Inferior parietal cortex (tissue), 1 donor: ENCODE measurements at regions not wholly inside any gene's neighbourhood (a gene's known extent, or its start where the extent isn't known, plus 50 kb on each side); places are given as distances from the start of the nearest gene placed in this dataset.
"Not testable (repeated sequence)": the region's sequence is repeated elsewhere in the genome, so short reads cannot be mapped to it uniquely, and the experiment has no call there.

Experiments
- DNase-seq: peaks from one replicate; pipeline ENCODE4 v3.0.0-alpha.2; 2016; ENCODE audit errors: extremely low spot score

DNA sequence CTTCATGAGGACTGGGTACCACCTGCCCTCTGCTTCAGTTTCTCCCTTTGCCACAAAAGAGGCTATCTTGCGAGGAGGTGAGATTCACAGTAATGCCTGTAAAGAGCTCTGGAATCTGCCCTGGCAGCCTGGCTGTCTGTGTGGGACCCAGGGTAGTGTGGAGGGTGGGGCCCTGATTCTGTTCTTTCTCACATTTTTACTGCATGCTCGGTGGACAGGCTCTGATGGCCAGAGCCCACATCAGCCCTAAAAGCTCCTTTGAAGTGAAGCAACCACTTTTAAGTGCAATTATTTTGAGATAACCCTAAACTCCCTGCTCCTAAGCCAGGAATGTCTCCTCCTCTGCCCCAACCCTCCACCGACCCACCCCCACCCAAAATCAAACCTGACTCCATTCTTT lies 92.1 kb upstream of the PODXL start:
- no peak for DNase-seq

DNA sequence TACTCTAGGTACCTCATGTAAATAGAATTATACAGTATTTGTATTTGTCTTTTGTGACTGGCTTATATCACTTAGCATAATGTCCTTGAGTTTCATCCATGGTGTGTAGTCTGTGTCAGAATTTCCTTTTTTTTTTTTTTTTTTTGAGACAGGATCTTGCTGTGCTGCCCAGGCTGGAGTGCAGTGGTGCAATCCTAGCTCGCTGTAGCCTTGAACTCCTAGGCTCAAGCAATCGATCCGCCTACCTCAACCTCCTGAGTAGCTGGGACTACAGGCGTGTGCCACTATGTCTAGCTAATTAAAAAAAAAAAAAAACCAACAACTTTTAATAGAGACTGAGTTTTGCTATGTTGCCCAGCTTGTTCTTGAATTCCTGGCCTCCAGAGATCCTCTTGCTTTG lies 89.8 kb upstream of the PODXL start:
- DNase-seq = no peak

DNA sequence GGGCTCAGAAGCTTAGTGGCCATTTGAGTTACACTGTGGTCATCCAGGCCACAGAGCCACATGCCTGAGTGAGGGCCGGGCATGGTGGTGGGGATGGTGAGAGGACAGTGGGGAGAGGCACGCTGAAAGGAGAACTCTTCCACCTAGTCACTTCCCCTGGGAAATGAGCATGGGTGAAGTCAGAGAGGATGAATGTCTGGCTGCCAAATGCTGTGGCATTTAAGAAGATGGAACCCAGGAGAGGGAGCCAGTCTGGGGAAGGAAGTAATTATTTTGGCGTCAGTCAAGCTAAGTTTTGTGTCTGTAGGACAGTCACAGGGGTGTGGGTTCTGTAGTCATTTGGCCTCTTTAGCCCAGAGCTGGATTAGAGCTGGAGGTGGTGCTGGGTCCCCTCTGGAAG lies 86.0 kb upstream of the PODXL start:
- no peak for DNase-seq

DNA sequence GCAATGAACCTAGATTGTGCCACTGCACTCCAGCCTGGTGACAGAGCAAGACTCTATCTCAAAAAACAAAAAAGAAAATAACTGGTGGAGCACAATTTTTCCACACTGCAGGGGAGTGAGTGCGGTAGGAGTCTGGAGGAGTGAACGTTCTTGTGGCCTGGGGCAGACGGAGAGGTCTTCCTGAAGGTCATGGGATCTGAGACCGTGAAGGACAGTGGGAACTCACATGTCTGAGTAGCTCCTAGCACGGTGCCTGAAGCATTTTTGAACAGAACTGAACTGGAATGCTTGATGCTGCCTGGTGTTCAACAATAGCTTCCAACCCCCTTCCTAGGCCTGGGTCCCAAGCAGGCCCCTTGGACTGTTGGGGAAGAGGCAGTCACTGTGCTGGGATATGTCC lies 84.3 kb upstream of the PODXL start:
- no peak for DNase-seq

- DNase-seq = no peak
These were observed 82.4 kb upstream of the PODXL start for GRCh38 chr7:131638641-131639430.

DNA sequence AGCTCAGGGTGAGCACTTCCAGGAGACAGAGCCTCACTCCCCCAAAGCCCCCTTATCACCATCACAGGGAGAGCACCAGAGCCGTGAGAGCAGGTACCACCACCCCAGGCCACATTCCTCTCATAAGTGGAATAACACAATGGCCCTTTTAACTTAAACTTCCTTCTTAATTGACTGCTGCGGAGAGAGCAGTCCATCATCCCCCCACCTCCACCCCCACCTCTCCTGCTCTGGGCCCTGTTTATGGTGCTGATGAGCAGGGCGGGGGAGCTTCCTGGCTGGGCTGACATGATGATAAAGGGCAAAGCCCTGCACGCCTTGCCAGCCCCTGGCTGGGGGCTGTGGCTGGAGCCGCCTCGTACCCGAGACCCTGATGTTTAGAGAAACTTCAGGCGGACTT lies 81.4 kb upstream of the PODXL start:
- DNase-seq = no peak

- no peak for DNase-seq
These were observed 79.7 kb upstream of the PODXL start for GRCh38 chr7:131636092-131636491.

DNA sequence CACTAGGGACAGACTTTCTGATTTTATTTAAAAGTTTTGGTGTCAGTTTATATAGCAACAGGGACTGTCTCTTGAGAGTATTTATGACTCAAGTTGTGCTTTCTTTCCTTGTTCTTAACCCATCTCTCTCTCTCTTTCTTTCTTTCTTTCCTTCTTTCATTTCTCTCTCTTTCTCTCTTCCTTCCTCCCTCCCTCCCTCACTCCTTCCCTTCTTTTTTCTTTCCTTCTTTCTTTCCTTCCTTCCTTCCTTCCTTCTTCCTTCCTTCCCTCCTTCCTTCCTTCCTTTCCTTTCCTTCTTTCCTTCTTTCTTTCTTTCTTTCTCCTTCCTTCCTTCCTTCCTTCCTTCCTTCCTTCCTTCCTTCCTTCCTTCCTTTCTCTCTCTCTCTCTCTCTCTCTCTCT lies 77.8 kb upstream of the PODXL start:
- not testable (repeated sequence) for DNase-seq

- no peak for DNase-seq
These were observed 77.0 kb upstream of the PODXL start for GRCh38 chr7:131633342-131633843.

GRCh38 chr7:131630427-131630826 lies 74.0 kb upstream of the PODXL start:
- DNase-seq = no peak

- DNase-seq = no peak
These were observed 72.9 kb upstream of the PODXL start for GRCh38 chr7:131629217-131629882.

GRCh38 chr7:131628634-131629033 lies 72.2 kb upstream of the PODXL start:
- no peak for DNase-seq

DNA sequence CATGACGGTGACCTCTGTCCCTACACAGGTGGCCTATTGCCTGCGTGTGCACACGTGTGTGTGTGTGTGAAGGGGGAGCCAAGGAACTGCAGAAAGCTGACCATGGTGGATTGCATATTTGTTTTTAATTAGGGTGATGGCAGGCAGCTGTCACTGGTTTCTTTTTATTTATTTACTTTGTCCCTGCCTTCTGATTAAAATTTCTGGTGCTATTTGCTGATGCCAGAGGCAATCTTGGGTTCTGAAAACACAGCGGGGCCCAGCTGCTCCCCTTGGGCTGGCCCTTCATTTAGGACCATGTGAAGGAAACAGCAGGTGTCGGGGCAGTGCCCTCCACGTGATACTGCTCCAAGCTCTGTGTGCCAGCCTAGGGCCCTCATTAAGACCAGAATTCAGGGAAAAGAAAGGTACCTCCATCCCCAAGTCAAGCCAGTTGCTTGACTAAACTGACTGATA lies 71.3 kb upstream of the PODXL start:
- DNase-seq = no peak

- no peak for DNase-seq
These were observed 70.2 kb upstream of the PODXL start for GRCh38 chr7:131626643-131627042.

DNA sequence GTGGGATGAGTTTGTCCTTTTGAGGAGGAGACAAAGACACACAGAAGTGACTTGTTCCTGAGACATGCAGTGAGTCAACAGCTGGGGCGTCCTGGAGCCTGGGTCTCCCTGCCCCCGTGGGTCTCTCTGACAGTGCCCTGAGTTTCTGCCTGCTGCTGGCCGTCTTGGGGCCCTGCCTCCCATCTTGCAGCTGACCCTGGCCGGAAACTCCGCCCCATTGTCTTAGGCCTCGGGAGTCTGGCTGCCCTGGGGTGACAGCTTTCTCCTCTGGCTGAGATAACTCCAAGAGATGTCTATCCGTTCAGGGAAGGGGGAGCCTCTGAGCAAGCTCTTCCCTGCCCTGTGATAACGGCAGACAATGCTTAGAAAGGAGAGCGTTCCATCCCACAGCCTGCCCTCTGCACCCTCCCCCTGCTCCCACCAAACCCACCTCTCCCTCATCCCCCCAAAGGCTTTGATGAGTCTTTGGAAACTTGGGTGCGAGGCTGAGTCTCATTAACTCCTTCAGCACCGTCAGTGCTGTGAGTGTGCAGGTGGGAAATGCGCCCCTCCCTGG lies 69.5 kb upstream of the PODXL start:
- DNase-seq = no peak

- not testable (repeated sequence) for DNase-seq
These were observed 68.9 kb upstream of the PODXL start for GRCh38 chr7:131625345-131625744.

DNA sequence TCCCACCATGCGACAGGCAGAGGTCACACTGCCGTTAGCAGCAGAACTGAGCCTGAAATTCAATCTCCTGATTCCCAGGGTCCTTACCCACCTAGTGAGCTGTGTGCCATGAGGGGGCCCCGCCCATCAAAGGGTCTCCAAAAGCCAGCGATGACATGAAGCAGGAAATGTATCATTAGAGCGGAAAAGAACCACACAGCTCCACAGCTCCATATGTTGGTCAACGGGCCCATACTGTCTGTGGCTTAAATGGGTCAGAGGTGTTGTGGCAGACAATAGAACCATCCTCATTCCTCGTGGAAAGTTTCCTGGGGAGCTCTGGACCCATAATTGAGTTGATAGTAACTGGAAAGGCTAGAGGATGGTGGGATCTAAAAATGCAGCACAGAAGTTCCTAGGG lies 68.1 kb upstream of the PODXL start:
- no peak for DNase-seq

DNA sequence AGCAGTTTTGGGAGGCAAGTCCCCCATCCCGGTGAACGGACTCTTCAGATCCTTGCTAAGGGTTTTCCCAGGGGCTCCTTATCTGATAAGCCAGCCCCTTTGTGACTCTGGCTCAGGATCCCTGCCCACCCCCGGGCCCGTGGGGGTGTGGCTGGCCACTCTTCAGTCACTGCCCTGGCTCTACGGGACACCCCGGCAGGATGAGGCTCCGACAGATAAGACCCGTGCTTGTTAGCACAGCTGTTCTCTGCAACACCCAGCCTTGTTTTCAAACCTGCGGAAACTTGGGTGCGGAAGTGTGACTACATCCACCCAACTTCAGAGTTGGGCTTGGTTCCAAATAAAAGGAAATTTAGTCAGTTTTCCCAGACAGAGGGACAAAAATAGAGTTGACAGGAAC lies 66.7 kb upstream of the PODXL start:
- no peak for DNase-seq

DNA sequence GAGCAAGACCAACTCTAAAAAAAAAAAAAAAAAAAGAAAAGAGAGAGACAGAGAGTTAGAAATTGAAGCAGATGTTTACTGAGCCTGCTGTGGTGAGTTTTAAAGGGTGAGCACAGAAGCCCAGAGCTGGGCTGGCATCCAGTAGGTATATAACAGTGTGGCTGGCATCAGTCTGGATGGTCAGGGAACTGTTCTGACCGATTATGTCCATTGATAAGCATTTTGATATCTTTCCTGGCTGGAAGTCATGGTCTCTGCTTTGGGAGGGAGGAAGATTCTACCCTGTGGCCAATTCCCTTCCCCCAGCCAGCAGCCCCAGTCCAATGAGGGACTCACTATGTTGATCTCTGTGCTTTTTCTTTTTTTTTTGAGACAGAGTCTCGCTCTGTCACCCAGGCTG lies 65.2 kb upstream of the PODXL start:
- DNase-seq = no peak

- no peak for DNase-seq
These were observed 64.5 kb upstream of the PODXL start for GRCh38 chr7:131620673-131621609.

GRCh38 chr7:131619336-131620305 lies 63.2 kb upstream of the PODXL start:
- DNase-seq = no peak
